Renal pelvis (tissue), 1 donor: ENCODE measurements at regions not wholly inside any gene's neighbourhood (a gene's known extent, or its start where the extent isn't known, plus 50 kb on each side); places are given as distances from the start of the nearest gene placed in this dataset.
A peak's percentile ranks its signal among the peaks of the same experiment; 100 is the strongest.

ENCODE experiments used
- DNase-seq: peaks from one replicate; pipeline ENCODE4 v3.0.0-alpha.2; 2013

DNA sequence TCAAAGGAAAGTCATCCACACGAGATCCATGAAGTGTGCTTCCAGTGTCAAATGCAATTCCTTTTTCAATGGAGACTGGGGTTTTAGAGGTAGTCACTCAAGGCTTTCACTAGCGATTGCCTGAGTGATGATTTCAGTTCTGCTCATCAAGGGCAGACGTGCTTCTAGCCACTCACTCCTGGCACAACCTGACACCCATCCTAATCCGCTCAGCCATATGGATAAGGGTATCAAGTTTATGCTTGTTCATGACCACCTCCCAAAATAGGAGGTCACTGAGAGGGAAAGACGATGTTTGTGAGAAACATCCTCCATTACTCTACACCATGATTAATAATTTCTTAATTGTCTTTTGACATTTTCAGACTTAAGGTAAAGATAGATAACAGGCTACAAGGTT, 91.3 kb upstream of the HEY2 start:
- no peak for DNase-seq

- no peak for DNase-seq
Measured at GRCh38 chr6:125658759-125659431, 90.5 kb upstream of the HEY2 start.

- DNase-seq: no peak
Measured at GRCh38 chr6:125659887-125660286, 89.5 kb upstream of the HEY2 start.

- no peak for DNase-seq
Measured at GRCh38 chr6:125662296-125662695, 87.1 kb upstream of the HEY2 start.

DNA sequence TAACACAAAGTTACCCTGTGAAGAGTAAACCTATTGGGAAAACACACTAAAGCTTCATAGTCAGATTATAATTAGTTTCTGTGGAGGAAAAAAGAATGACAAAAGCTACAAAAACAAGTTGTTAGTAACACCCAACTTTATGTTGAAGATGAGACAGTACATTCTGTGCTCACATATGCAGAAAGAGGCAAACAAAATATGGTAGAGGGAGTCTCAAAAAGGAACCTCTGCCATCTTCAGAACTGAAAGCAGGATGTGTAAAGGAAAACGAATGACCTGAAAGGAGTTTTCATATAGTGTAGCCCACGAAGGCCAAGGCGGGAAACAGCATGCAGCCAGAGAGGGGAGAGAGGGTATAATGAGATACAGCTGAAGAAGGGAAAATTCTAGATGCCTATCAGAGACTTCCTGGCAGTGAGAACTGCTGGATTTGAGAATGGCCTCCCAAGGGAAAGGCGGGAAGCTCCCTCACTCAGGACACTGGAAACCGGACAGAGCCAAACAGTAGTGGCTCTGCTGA, 84.1 kb upstream of the HEY2 start:
- no peak for DNase-seq

- no peak for DNase-seq
Measured at GRCh38 chr6:125667326-125667725, 82.1 kb upstream of the HEY2 start.

- no peak for DNase-seq
Measured at GRCh38 chr6:125668071-125668470, 81.4 kb upstream of the HEY2 start.

DNA sequence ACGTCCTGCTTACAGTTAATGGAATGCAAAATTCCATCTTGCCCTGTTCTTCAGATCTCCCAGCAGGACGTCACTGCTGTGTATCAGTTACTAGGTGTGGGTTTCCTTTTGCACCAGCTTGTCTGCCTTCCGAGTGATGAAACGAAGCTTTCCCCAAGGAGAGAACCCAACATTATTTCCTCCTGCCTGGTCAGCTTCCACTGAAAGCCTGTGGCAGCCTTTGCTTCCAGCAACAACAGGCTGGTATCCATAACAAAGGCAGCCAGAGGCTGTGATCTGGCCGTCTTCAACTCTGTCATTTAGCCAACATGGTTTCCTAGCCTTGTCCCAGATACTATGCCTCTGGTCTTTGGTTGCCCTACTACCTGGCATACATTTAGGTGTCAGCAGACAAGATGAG, 78.9 kb upstream of the HEY2 start:
- DNase-seq: peak; percentile 45

DNA sequence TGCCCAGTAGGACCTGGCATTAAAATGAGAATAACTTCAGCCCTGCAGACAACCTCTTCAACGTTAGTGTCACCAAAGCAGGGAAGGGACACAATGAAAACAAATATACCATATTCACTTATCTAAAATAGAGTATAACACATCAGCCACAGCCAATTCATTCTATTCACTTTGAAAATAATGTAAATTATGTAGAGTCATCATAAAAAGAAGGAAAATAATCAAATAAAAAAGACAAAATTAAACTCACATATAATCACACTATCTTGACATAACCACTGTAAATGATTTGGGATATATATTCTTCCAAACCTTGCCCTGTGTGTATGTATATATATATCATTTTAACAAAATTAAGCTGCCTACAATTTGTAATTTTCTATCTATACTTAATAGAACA, 78.1 kb upstream of the HEY2 start:
- DNase-seq: no peak

GRCh38 chr6:125674230-125674629, 75.2 kb upstream of the HEY2 start:
- DNase-seq: no peak

- no peak for DNase-seq
Measured at GRCh38 chr6:125678601-125679000, 70.8 kb upstream of the HEY2 start.

GRCh38 chr6:125679128-125679527, 70.3 kb upstream of the HEY2 start:
- DNase-seq: no peak

GRCh38 chr6:125679651-125680050, 69.8 kb upstream of the HEY2 start:
- no peak for DNase-seq

- no peak for DNase-seq
Measured at GRCh38 chr6:125682939-125683338, 66.5 kb upstream of the HEY2 start.

DNA sequence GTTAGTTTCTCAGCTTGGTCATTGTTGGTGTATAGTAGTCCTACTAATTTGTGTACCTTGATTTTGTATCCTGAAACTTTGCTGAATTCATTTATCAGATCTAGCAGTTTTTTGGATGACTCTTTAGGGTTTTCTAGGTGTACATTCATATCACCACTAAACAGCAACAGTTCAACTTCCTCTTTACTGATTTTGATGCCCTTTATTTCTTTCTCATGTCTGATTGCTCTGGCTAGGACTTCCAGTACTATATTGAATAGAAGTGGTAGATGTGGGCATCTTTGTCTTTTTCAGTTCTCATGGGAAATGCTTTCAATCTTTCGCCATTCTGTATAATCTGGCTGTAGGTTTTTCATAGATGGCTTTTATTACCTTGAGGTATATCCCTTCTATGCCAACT, 61.3 kb upstream of the HEY2 start:
- no peak for DNase-seq

DNA sequence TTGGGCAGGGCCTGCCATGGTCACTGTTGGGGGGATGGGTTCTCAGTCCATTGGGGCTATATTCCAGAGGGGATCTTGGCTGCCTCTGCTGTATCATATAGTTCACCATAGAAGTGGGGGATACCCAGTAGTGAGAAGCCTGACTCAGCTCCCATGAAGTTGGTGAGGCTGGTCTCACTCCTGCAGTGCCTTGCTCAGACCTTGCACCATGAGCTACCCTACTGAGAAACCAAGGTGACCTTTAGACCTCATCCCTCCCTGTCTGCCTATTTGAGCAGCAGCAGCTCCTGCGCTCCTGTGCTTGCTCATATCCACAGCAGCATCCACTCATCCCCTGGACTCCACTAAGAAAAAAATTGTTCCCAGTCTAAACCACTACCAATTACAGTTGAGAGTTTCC, 56.0 kb upstream of the HEY2 start:
- no peak for DNase-seq

DNA sequence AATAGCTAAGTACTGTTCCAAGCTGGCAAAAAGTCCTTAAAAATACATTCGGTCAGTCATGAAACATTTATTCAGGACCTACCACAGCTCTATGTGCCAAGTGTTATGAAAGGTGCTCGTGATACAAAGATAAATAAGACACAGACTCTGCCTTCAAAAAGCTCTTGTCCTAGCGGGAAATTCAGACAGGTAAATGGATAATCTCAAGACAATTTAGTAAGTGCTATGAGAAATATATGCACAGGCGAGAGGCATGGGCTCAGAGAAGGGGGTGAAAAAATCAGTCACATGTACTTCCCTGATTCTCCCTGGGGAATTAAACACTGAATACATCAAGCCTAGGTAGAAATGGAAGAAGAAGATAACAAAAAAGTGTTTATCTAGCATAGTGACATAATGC, 49.8 kb upstream of the HEY2 start:
- DNase-seq: no peak
